Lower lobe of right lung (tissue), 2 donors: ENCODE measurements at regions not wholly inside any gene's neighbourhood (a gene's known extent, or its start where the extent isn't known, plus 50 kb on each side); places are given as distances from the start of the nearest gene placed in this dataset.
"Not testable (repeated sequence)": the region's sequence is repeated elsewhere in the genome, so short reads cannot be mapped to it uniquely, and the experiment has no call there.

ENCODE experiments used
- ATAC-seq, 2 donors: fragments of 200-7000 bp; cut with Tn5 transposase; one replicate each; pipeline ENCODE4 v1.9.1; 2020 to 2022; ENCODE audit warnings: mild to moderate bottlenecking in 2 of 2, moderate library complexity in 2 of 2
- DNase-seq: peaks from one replicate; pipeline ENCODE4 v3.0.0-alpha.2; 2020
- H3K27ac ChIP-seq: fragments of 200-600 bp; one replicate; pipeline ENCODE4 v1.8.0; 2022
- H3K27me3 ChIP-seq: fragments of 200-600 bp; one replicate; pipeline ENCODE4 v1.8.0; 2022; ENCODE audit warnings: low read depth
- H3K36me3 ChIP-seq: fragments of 200-600 bp; one replicate; pipeline ENCODE4 v1.8.0; 2022; ENCODE audit warnings: mild to moderate bottlenecking
- H3K4me1 ChIP-seq: fragments of 200-600 bp; one replicate; pipeline ENCODE4 v1.8.0; 2022
- H3K4me3 ChIP-seq: fragments of 200-600 bp; one replicate; pipeline ENCODE4 v1.8.0; 2022; ENCODE audit warnings: mild to moderate bottlenecking
- H3K9me3 ChIP-seq: fragments of 200-600 bp; one replicate; pipeline ENCODE4 v1.8.0; 2022
- intact Hi-C: fragments of 100-400 bp; cut with DNase I; formaldehyde crosslinking; loops from one replicate; pipeline ENCODE4 v1.11.0; 2022
- TF ChIP-seq, protein P1 (sequence below): fragments of 200-600 bp; IDR thresholded peaks from one replicate; pipeline ENCODE4 v1.8.0; 2022; ENCODE audit warnings: antibody characterized with exemption, mild to moderate bottlenecking
- donor health status: DM: no; HTN: yes; CAD: no; lungs with severe emphysema.

GRCh38 chr11:46215208-46215931 lies 62.1 kb upstream of the CREB3L1 start:
- Histone ChIP-seq H3K27me3 (no peaks in the 10 kb centered on the region), H3K4me1 (peaks cover 6% of the 10 kb centered on the region), H3K36me3 (no peaks in the 10 kb centered on the region), H3K9me3 (no peaks in the 10 kb centered on the region), H3K4me3 (no peak overlapping the region), H3K27ac (no peak overlapping the region)
- DNase-seq (no peak), ATAC-seq (no peak)
- intact Hi-C loops: no loop called here
- TF ChIP-seq, protein P1, sequence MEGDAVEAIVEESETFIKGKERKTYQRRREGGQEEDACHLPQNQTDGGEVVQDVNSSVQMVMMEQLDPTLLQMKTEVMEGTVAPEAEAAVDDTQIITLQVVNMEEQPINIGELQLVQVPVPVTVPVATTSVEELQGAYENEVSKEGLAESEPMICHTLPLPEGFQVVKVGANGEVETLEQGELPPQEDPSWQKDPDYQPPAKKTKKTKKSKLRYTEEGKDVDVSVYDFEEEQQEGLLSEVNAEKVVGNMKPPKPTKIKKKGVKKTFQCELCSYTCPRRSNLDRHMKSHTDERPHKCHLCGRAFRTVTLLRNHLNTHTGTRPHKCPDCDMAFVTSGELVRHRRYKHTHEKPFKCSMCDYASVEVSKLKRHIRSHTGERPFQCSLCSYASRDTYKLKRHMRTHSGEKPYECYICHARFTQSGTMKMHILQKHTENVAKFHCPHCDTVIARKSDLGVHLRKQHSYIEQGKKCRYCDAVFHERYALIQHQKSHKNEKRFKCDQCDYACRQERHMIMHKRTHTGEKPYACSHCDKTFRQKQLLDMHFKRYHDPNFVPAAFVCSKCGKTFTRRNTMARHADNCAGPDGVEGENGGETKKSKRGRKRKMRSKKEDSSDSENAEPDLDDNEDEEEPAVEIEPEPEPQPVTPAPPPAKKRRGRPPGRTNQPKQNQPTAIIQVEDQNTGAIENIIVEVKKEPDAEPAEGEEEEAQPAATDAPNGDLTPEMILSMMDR: no peak

GRCh38 chr11:46212720-46213119 lies 64.7 kb upstream of the CREB3L1 start:
- Histone ChIP-seq H3K36me3 (no peaks in the 10 kb centered on the region), H3K27ac (no peak overlapping the region), H3K9me3 (no peaks in the 10 kb centered on the region), H3K27me3 (no peaks in the 10 kb centered on the region), H3K4me3 (no peak overlapping the region), H3K4me1 (peaks cover 6% of the 10 kb centered on the region)
- TF ChIP-seq, protein P1: no peak
- DNase-seq (no peak), ATAC-seq (no peak)
- intact Hi-C loops: no loop called here

DNA sequence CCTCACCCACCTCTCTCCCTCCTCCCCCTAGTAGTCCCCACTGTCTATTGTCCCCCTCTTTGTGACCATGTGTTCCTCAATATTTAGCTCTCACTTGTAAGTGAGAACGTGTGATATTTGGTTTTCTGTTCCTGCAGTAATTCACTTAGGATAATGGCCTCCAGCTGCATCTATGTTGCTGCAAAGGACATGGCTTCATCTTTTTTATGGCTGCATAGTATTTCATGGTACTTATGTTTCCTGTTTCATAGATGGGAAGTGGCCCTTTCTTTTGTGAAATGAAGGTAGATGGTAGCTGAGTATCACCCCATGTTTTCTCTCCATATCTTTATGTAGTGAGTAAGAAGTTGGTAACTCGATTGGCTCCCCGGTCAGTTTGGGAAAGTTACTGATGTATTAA lies 66.6 kb upstream of the CREB3L1 start:
- Histone ChIP-seq H3K27me3 (no peaks in the 10 kb centered on the region), H3K4me3 (no peak overlapping the region), H3K9me3 (no peaks in the 10 kb centered on the region), H3K4me1 (peaks cover 5% of the 10 kb centered on the region), H3K27ac (no peak overlapping the region), H3K36me3 (no peaks in the 10 kb centered on the region)
- ATAC-seq (no peak), DNase-seq (no peak)
- intact Hi-C loops: no loop called here
- TF ChIP-seq, protein P1: no peak

DNA sequence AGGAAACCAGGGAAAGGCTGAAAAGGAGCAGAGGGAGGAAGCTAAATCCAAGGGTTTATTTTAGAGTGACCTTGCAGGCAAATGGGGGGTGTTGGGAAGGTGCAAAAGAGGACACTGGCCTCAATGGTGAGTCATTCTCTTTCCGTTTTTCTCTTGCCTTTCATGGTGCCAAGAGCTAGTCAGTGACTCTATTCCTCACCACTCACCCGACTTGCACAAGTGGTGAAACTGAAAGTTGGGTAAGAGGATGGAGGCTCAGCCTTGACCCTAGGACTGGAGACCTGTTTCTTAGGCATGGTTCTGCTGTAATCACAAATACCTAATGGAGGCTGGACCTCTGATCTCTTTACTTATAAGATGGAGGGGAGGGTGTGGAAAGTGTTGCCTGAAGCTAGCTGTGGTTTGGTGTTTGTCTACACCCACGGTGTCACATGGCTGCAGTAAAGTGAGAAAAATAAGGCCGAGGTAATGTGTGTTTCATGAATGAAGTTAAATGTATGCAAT lies 67.3 kb upstream of the CREB3L1 start:
- TF ChIP-seq, protein P1: no peak
- ATAC-seq (peak; percentile 58 to 77), DNase-seq (no peak)
- Histone ChIP-seq H3K4me1 (no peaks in the 10 kb centered on the region), H3K9me3 (no peaks in the 10 kb centered on the region), H3K27me3 (no peaks in the 10 kb centered on the region), H3K27ac (no peak overlapping the region), H3K4me3 (no peak overlapping the region), H3K36me3 (no peaks in the 10 kb centered on the region)
- intact Hi-C loops: no loop called here

DNA sequence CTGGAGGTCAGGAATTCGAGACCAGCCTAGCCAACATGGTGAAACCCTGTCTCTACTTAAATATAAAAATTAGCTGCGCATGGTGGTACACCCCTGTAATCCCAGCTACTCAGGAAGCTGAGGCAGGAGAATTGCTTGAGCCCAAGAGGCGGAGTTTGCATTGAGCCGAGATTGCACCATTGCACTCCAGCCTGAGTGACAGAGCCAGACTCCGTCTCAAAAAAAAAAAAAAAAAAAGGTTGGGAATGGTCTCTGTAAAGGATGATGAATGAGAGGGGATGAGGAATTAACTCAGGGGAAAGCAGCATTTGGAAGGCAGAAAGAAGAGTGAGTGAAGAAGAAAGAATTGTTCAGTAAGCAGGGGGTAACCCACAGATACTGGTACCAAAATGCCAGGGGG lies 67.8 kb upstream of the CREB3L1 start:
- ATAC-seq, H3K4me1 ChIP-seq, DNase-seq, H3K27ac ChIP-seq, H3K4me3 ChIP-seq, H3K36me3 ChIP-seq, H3K27me3 ChIP-seq, H3K9me3 ChIP-seq, intact Hi-C loops: not testable (repeated sequence)

GRCh38 chr11:46208803-46209202 lies 68.7 kb upstream of the CREB3L1 start:
- intact Hi-C loops: no loop called here
- Histone ChIP-seq H3K9me3 (no peaks in the 10 kb centered on the region), H3K36me3 (no peaks in the 10 kb centered on the region), H3K27ac (no peak overlapping the region), H3K4me3 (no peak overlapping the region), H3K27me3 (no peaks in the 10 kb centered on the region), H3K4me1 (no peaks in the 10 kb centered on the region)
- ATAC-seq (no peak), DNase-seq (no peak)
- TF ChIP-seq, protein P1: no peak
